GM18502 (cell line): ENCODE measurements at regions not wholly inside any gene's neighbourhood (a gene's known extent, or its start where the extent isn't known, plus 50 kb on each side); places are given as distances from the start of the nearest gene placed in this dataset.
A peak's percentile ranks its signal among the peaks of the same experiment; 100 is the strongest.
"Not testable (repeated sequence)": the region's sequence is repeated elsewhere in the genome, so short reads cannot be mapped to it uniquely, and the experiment has no call there.

ENCODE experiments used
- ATAC-seq: cut with Tn5 transposase; IDR thresholded peaks from one replicate; pipeline ENCODE4 v1.9.1; 2021; ENCODE audit warnings: mild to moderate bottlenecking; ENCODE audit not compliant: unreplicated experiment, poor library complexity

- no peak for ATAC-seq
Measured at GRCh38 chr5:99037668-99038067, 108.9 kb upstream of the CHD1 start.

GRCh38 chr5:99035942-99036341, 107.1 kb upstream of the CHD1 start:
- no peak for ATAC-seq

GRCh38 chr5:99034336-99034735, 105.5 kb upstream of the CHD1 start:
- ATAC-seq: no peak

GRCh38 chr5:99033014-99033900, 104.5 kb upstream of the CHD1 start:
- ATAC-seq: peak; percentile 32

DNA sequence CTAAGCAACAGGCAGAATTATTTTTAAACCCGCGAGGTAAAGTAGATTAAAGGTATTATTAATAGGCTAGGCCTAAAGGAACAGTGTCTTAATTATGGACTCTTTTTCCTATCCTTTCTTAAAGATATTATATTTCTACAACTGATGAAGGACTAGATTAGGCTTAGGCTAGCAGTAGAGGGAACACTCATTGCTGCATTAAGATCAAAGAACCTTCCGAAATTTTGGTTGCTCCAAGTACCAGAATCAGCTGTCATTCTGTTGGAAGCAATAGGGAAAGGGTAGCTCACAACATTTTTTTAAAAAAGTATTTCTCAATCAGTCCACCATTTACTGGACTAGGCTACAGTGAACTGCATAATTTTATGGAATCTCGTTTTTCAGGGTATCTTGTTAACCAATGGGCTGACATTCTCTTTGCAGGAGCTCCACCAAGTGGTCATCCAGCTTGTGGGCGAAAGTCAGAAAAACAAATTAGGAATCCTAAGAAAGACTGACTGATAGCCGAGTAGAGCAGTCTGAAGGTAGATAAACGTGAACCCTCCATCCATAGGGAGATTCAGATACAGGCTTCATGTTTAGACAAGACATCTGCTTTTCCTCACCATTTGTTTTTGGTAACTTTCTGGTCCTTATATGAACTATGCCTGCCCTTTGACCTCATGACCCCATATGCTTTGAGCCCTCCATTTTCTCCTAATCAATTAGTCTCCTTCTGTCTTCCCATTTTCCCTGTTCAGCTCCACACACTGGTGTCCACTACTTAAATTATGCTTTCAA, 103.6 kb upstream of the CHD1 start:
- ATAC-seq: peak; percentile 43

- no peak for ATAC-seq
Measured at GRCh38 chr5:99030906-99031440, 102.2 kb upstream of the CHD1 start.

GRCh38 chr5:99029172-99029571, 100.4 kb upstream of the CHD1 start:
- ATAC-seq: no peak

DNA sequence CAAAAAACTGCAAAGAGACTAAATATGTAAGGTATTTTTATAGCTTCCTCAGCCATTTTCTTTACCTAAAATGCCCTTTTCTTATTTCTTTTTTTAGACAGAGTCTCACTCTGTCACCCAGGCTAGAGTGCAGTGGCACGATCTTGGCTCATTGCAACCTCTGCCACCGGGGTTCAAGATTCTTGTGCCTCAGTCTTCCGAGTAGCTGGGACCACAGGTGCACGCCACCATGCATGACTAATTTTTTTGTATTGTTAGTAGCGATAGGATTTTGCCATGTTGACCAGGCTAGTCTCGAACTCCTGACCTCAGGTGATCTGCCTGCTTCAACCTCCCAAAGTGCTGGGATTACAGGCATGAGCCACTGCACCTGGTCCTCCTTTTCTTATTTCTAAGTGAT, 99.4 kb upstream of the CHD1 start:
- not testable (repeated sequence) for ATAC-seq

DNA sequence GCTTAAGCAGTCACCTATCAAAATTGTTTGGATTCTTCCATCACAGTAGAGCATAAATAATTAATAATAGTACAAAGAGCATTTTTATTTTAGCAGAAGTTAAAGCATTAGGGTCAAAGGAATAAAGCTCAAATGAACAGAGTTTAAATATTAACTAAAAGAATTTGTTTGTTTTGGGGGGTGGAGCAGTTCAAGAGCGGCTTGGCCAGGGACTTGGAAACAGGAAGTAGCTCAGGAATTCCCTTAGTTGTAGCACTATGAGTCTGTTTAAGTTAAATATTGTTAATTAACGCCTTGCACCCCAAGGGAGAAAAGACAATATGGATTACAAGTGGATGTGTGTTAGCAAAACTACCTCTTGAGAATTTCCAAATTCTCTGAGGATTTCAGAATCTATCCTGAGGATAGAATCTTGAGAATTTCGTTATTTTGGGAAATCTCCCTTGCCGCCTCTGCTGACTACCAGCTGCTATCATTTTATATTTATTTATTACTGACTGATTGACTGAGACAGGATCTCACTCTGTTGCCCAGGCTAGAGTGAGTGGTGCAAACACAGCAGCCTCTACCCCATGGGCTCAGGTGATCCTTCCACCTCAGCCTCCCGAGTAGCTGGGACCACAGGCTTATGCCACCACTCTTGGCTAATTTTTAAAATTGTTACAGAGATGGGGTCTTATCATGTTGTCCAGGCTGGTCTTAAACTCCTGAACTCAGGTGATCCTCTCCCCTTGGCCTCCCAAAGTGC, 96.7 kb upstream of the CHD1 start:
- no peak for ATAC-seq

GRCh38 chr5:99023330-99023729, 94.5 kb upstream of the CHD1 start:
- ATAC-seq: no peak

- ATAC-seq: no peak
Measured at GRCh38 chr5:99022250-99022649, 93.4 kb upstream of the CHD1 start.

GRCh38 chr5:99020698-99021048, 91.9 kb upstream of the CHD1 start:
- ATAC-seq: no peak

GRCh38 chr5:99019812-99020697, 91.2 kb upstream of the CHD1 start:
- ATAC-seq: peak; percentile 76

- no peak for ATAC-seq
Measured at GRCh38 chr5:99019254-99019653, 90.4 kb upstream of the CHD1 start.

- no peak for ATAC-seq
Measured at GRCh38 chr5:99010294-99010693, 81.5 kb upstream of the CHD1 start.

GRCh38 chr5:99008009-99008408, 79.2 kb upstream of the CHD1 start:
- ATAC-seq: not testable (repeated sequence)

- ATAC-seq: peak; percentile 15
Measured at GRCh38 chr5:99005506-99005905, 76.7 kb upstream of the CHD1 start.

DNA sequence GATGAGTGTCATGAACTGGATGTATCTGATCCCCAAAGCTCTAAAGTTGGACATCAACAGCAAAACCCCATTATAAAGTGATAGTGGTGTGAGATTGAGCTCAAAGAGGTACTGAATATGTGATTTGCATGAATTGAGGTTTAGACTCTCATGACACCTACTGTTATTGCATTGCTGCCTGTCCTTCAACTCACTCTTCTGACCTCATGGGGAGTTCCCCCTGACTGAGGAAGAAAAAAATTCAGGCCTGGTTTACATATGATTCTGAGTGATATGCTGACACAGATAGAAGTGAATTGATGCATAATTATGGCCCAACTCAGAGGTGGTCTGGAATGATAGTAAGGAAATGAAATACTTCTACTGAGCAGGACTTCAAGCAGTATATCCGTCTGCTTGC, 76.2 kb upstream of the CHD1 start:
- ATAC-seq: peak; percentile 100

DNA sequence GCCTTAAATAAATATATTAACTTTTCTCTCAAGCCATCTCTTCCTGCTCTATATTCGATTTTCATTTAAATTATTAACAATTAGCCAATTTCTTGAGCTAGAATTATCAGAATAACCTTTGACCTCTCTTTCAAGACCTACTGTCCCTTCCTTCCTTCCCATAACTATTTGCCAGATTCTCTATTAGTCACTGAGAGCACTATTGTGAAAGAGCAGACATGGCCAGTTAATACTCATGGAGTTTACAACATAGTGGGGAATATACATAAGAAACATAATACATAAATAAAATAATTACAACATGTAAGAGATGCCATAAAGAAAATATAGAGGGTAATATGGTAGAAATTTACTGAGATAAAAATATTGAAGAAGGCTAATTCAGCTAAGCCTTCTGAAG, 72.1 kb upstream of the CHD1 start:
- ATAC-seq: no peak

GRCh38 chr5:99000221-99000620, 71.4 kb upstream of the CHD1 start:
- no peak for ATAC-seq
